Activated naive CD4-positive, alpha-beta T cell (primary cell): ENCODE measurements at regions not wholly inside any gene's neighbourhood (a gene's known extent, or its start where the extent isn't known, plus 50 kb on each side); places are given as distances from the start of the nearest gene placed in this dataset.
"Not testable (repeated sequence)": the region's sequence is repeated elsewhere in the genome, so short reads cannot be mapped to it uniquely, and the experiment has no call there.

Source experiments
- DNase-seq, 4 experiments: peaks; one replicate each; lab custom pipeline; 2025; lab: John Stamatoyannopoulos, UW

DNA sequence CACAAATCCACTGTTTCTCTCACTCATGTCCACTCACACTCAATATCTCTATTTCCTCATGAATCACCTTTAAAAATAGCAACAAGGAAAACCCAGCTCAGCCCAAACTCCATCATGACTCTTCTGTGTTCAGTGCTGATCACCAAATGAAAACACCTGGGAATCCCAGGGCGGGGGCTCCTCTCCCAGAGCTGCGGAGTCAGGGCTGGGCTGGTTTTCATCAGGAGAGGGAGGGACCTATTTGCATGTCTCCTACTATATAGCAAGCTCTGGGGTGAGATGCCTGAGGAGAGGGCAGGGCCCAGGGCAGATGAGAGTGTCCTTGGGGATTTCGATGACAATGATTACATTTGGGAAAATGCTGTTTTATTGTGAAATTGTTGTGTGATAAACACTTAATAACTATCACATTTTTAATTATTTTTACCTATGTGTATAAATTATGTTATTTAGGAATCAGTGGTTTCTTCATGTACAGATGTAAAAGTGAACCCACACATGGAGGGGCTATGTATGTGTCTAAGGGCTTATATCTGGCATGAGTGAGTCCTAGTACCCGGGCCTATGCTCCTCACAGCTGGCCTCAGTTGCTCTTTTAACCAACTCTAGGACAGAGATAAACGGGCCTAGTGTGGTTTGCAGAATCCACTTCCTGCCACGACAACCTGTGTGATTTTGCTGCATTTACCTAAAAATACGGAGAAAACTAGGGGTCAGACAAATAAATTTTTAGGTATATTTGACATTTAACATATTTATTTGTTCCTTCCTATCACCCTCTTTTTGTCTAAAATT is 1131.9 kb downstream of the TMEM121 start:
- DNase-seq: not testable (repeated sequence)

GRCh38 chr14:106661561-106661960 is 1135.2 kb downstream of the TMEM121 start:
- DNase-seq: peak in 1 of 4 experiments; percentile 33

GRCh38 chr14:106662936-106663550 is 1136.7 kb downstream of the TMEM121 start:
- no peak for DNase-seq

GRCh38 chr14:106663805-106664410 is 1137.5 kb downstream of the TMEM121 start:
- peak in 3 of 4 experiments; percentile 12 to 40 (median 27) for DNase-seq

GRCh38 chr14:106665814-106666213 is 1139.4 kb downstream of the TMEM121 start:
- DNase-seq: peak in 1 of 4 experiments; percentile 33

GRCh38 chr14:106666341-106666740 is 1140.0 kb downstream of the TMEM121 start:
- no peak for DNase-seq

DNA sequence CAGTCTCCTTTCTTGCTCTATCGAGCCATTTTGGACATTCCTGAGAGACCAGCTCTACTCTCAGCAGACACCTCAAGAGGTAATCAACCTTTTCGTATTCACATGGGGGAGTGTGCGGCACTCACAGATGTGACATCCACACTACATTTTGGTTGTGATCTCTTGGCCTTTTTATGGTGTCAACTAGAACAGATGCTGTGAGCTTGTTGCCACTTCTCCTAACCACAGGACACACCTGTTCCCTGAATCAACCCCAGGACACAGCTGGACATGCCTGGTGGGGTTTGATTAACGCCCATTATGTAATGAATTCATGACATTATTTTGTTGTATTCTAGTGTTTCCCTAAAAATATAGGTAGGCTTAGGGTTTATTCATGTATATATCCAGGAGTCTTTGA is 1143.6 kb downstream of the TMEM121 start:
- no peak for DNase-seq

GRCh38 chr14:106674093-106674492 is 1147.7 kb downstream of the TMEM121 start:
- not testable (repeated sequence) for DNase-seq

DNA sequence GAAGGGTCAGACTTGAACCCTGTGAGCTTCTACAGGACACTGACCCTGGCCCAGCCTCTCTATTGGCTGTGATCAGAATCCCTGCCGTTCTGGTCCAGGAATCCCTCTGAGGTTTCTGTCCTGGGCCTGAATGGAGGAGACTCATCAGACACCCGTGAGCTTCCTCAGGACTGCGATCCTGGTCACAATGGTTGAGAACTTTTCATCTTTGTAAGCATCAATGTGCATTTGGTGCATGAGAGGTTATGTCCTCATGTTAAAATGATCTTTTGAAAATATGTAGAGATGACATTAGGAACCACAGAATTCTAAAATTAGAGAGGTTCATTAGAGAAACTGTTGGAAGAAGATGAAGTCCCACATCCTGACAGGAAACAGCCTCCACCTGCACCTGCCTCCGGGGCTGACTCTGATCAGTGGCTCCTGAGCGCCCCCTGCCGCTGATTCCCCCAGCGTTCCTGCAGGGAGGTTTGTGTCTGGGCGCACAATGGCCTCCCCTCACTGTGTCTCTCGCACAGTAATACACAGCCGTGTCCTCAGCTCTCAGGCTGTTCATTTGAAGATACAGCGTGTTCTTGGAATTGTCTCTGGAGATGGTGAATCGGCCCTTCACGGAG is 1148.2 kb downstream of the TMEM121 start:
- DNase-seq: peak in 2 of 4 experiments; percentile 64 to 70

GRCh38 chr14:106675716-106676115 is 1149.3 kb downstream of the TMEM121 start:
- DNase-seq: not testable (repeated sequence)

DNA sequence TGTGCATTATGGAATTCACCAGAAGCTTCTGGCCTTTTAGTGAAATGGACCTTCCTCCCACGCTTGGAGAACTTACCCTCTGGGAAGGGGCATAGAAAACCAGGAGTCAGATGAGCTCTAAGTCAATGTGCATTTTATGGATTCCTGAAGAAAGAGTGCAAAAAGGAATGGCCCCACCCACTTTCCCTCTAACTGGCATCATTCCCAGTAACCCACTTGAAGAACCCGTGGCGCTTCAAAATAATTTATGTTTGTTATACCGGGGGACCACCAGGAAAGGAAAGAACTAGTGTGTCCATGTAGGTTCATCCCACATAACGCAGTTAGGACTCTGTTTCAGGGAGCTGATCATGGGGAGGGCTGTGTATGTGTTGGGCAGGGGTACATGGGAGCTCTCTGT is 1153.4 kb downstream of the TMEM121 start:
- no peak for DNase-seq

DNA sequence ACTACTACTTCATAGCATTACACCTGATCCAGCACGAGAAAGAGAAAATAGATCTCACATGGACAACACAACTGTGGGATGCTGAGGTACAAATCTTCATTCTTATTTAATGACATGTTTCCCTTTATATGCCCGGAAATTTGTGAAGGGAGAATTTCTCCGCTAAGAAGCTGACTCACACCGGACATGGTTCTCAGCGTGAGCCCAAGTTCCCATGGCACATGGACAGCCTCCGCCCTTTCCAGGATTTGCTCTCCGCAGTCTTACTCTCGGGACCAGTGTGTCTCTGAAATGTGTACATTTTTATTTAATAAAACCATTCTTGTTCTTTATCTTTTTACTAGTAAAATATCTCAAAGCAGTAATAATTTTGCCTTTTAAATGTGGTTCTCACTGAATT is 1154.8 kb downstream of the TMEM121 start:
- no peak for DNase-seq

GRCh38 chr14:106681568-106681967 is 1155.2 kb downstream of the TMEM121 start:
- no peak for DNase-seq

GRCh38 chr14:106683631-106684030 is 1157.2 kb downstream of the TMEM121 start:
- DNase-seq: no peak

DNA sequence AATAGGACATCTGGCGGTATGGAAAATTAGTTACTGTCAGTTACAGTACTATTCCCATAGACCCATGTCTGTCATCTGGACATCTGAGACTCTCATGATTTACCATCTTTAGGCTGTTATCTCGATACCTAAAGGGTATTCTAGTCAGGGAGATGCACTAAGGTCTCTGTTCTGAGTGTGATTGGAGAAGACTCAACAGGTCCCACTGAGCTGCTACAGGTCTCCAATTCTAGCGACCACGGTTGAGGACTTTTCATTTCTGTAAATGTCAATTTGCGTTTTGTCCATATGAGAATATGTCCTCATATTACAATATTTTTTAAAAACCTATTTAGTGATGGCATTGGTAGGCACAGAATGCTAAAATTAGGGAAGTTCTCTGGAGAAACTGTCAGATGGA is 1160.2 kb downstream of the TMEM121 start:
- DNase-seq: no peak

GRCh38 chr14:106690333-106690891 is 1164.0 kb downstream of the TMEM121 start:
- no peak for DNase-seq

GRCh38 chr14:106691601-106692291 is 1165.4 kb downstream of the TMEM121 start:
- peak; percentile 12 to 50 (median 32) for DNase-seq

DNA sequence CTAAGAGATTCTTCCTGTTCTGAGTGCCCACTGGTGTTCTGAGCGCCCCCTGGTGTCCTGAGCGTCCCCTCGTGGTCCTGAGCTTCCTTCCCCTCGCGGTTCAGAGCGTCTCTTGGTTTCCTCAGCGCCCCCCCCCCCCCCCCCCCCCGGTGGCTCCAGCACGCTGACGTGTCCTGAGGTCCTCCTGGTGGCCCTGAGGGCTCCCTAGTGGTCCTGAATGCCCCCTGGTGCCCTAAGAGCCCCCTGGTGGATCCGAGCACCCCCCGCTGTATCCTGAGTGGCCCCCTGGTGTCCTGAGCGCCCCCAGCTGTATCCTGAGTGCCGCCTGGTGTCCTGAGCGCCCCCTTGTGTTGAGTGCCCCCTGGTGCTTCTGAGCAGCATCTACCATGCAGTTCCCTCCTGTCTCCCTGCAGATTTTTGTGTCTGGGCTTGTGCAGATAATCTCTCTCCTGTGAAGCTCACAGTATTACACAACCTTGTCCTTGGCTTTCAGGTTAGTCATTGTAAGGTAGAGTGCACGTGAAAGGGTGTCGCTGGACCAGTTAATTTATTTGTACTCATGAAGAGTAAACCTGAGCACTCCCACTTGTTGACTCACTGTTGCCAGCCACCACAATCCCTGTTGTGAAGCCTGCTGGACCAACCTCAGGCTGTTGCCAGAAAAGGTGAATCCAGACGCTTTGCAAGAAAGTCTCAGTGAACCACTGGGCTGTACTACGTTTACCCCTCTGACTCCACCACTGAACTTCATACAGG is 1168.4 kb downstream of the TMEM121 start:
- DNase-seq: peak; percentile 21 to 58 (median 34)

- DNase-seq: not testable (repeated sequence)
These were observed 1172.4 kb downstream of the TMEM121 start for GRCh38 chr14:106698620-106699267.

- not testable (repeated sequence) for DNase-seq
These were observed 1177.3 kb downstream of the TMEM121 start for GRCh38 chr14:106703651-106704050.
